Keratinocyte (primary cell): ENCODE measurements at regions not wholly inside any gene's neighbourhood (a gene's known extent, or its start where the extent isn't known, plus 50 kb on each side); places are given as distances from the start of the nearest gene placed in this dataset.

Experiments
- DNase-seq: peaks from one replicate; pipeline ENCODE4 v3.0.0-alpha.2; 2011; ENCODE audit warnings: low read depth, missing footprints, low spot score
- FAIRE-seq: peaks from 2 replicates; lab custom pipeline; 2011; peaks lifted over from hg19 to GRCh38; lab: Jason Lieb, UNC
- H2AFZ ChIP-seq: 2 replicates; pipeline ENCODE4 v1.6.0; 2012; ENCODE audit warnings: low read length, control low read depth, inconsistent platforms; ENCODE audit not compliant: control insufficient read depth
- H3K27ac ChIP-seq: 2 replicates; pipeline ENCODE4 v1.5.1; 2011; ENCODE audit warnings: low read length; ENCODE audit not compliant: control insufficient read depth, insufficient read depth
- H3K27me3 ChIP-seq: 3 replicates; pipeline ENCODE4 v1.6.0; 2011; ENCODE audit warnings: low read length; ENCODE audit not compliant: control insufficient read depth, insufficient read depth; ENCODE audit errors: extremely low read depth
- H3K36me3 ChIP-seq, 2 experiments: 2 replicates in 1 of 2; 3 replicates in 1 of 2; pipeline ENCODE4 v1.5.1; 2011; ENCODE audit warnings: low read length in 2 of 2, mild to moderate bottlenecking in 1 of 2; ENCODE audit not compliant: control insufficient read depth in 2 of 2, insufficient read depth in 2 of 2; ENCODE audit errors: extremely low read depth in 1 of 2
- H3K4me1 ChIP-seq: 3 replicates; pipeline ENCODE4 v1.5.1; 2011; ENCODE audit warnings: low read length; ENCODE audit not compliant: control insufficient read depth, insufficient read depth; ENCODE audit errors: extremely low read depth
- H3K4me2 ChIP-seq: 3 replicates; pipeline ENCODE4 v1.6.0; 2011; ENCODE audit warnings: low read depth, low read length; ENCODE audit not compliant: control insufficient read depth, insufficient read depth; ENCODE audit errors: extremely low read depth
- H3K4me3 ChIP-seq, 3 experiments: fragments of 200-600 bp in 1 of 3; sonication (generic) in 1 of 3; 2 replicates in 2 of 3; 3 replicates in 1 of 3; pipeline ENCODE4 v1.5.1; 2011 to 2016; ENCODE audit warnings: low read length in 3 of 3, mild to moderate bottlenecking in 3 of 3, control low read depth in 2 of 3, inconsistent platforms in 1 of 3, low read depth in 1 of 3, mixed read lengths in 1 of 3, mixed run types in 1 of 3, moderate library complexity in 1 of 3; ENCODE audit not compliant: control insufficient read depth in 2 of 3, insufficient read depth in 2 of 3; ENCODE audit errors: extremely low read depth in 1 of 3
- H3K79me2 ChIP-seq: 2 replicates; pipeline ENCODE4 v1.6.0; 2012; ENCODE audit warnings: low read length; ENCODE audit not compliant: control insufficient read depth, insufficient read depth
- H3K9ac ChIP-seq: 3 replicates; pipeline ENCODE4 v1.6.0; 2011; ENCODE audit warnings: low read length; ENCODE audit not compliant: control insufficient read depth, insufficient read depth; ENCODE audit errors: extremely low read depth
- H3K9me1 ChIP-seq: 3 replicates; pipeline ENCODE4 v1.6.0; 2011; ENCODE audit warnings: low read length; ENCODE audit not compliant: control insufficient read depth, insufficient read depth; ENCODE audit errors: extremely low read depth
- H3K9me3 ChIP-seq: 2 replicates; pipeline ENCODE4 v1.5.1; 2012; ENCODE audit warnings: low read depth, low read length; ENCODE audit not compliant: control insufficient read depth
- H4K20me1 ChIP-seq: 3 replicates; pipeline ENCODE4 v1.6.0; 2011; ENCODE audit warnings: low read length; ENCODE audit not compliant: control insufficient read depth, insufficient read depth; ENCODE audit errors: extremely low read depth
- CTCF ChIP-seq, 3 experiments: IDR thresholded peaks in 1 of 3; conservative IDR thresholded peaks in 1 of 3; optimal IDR thresholded peaks in 1 of 3; 2 replicates in 2 of 3; 3 replicates in 1 of 3; pipeline versions ENCODE3 to v1.5.1; 2011; ENCODE audit warnings: low read length in 3 of 3, mild to moderate bottlenecking in 3 of 3, moderate library complexity in 2 of 3, control low read depth in 1 of 3, inconsistent platforms in 1 of 3; ENCODE audit not compliant: insufficient read depth in 2 of 3; ENCODE audit errors: extremely low read depth in 1 of 3
- EZH2 ChIP-seq: IDR thresholded peaks from one replicate; pipeline ENCODE4 v1.6.1; 2012; ENCODE audit warnings: inconsistent platforms, mild to moderate bottlenecking, low read length, moderate library complexity
- dilution Hi-C: fragments of 300-500 bp; cut with MboI; formaldehyde crosslinking; loops from one replicate; pipeline ENCODE4 v1.7.0; 2020; ENCODE audit warnings: low sequenced_read_pairs; ENCODE audit not compliant: extremely low pct_ligation_motif_present

GRCh38 chr1:198083549-198083948 is 73.2 kb upstream of the NEK7 start:
- H3K27ac ChIP-seq: no peak overlapping the region
- no peak for DNase-seq
- no peak for FAIRE-seq
- dilution Hi-C loops: no loop called here
- H3K4me1 ChIP-seq: no peaks in the 10 kb centered on the region
- no peak overlapping the region for H2AFZ ChIP-seq
- H3K4me2 ChIP-seq: no peak overlapping the region
- no peak overlapping the region for H3K9ac ChIP-seq
- H3K9me1 ChIP-seq: no peaks in the 10 kb centered on the region
- H3K36me3 ChIP-seq: no peaks in the 10 kb centered on the region
- no peak for TF ChIP-seq CTCF (optimal IDR thresholded peaks at IDR 0.05 in 1 of 3, IDR thresholded peaks at IDR 0.05 in 1 of 3, conservative IDR thresholded peaks at IDR 0.05 in 1 of 3; ENCODE audit: extremely low read depth in 1 of 3, insufficient read depth in 2 of 3, low read length in 3 of 3)
- TF ChIP-seq EZH2: no peak
- H3K79me2 ChIP-seq: no peaks in the 10 kb centered on the region
- H3K27me3 ChIP-seq: no peaks in the 10 kb centered on the region
- no peak overlapping the region for H3K4me3 ChIP-seq
- H3K9me3 ChIP-seq: no peaks in the 10 kb centered on the region
- H4K20me1 ChIP-seq: no peaks in the 10 kb centered on the region

GRCh38 chr1:198084241-198084908 is 72.4 kb upstream of the NEK7 start:
- no peak overlapping the region for H3K9ac ChIP-seq
- TF ChIP-seq EZH2 (no peak), CTCF (optimal IDR thresholded peaks at IDR 0.05 in 1 of 3, IDR thresholded peaks at IDR 0.05 in 1 of 3, conservative IDR thresholded peaks at IDR 0.05 in 1 of 3; ENCODE audit: extremely low read depth in 1 of 3, insufficient read depth in 2 of 3, low read length in 3 of 3) (no peak)
- H3K4me3 ChIP-seq: no peak overlapping the region
- H3K4me1 ChIP-seq: no peaks in the 10 kb centered on the region
- H2AFZ ChIP-seq: no peak overlapping the region
- dilution Hi-C loops: no loop called here
- DNase-seq (no peak), FAIRE-seq (no peak)
- H3K9me1 ChIP-seq: no peaks in the 10 kb centered on the region
- H3K27ac ChIP-seq: no peak overlapping the region
- H3K9me3 ChIP-seq: no peaks in the 10 kb centered on the region
- H3K27me3 ChIP-seq: no peaks in the 10 kb centered on the region
- no peaks in the 10 kb centered on the region for H4K20me1 ChIP-seq
- no peaks in the 10 kb centered on the region for H3K36me3 ChIP-seq
- no peak overlapping the region for H3K4me2 ChIP-seq
- no peaks in the 10 kb centered on the region for H3K79me2 ChIP-seq
